NCI-H1436 (cell line): ENCODE measurements at regions not wholly inside any gene's neighbourhood (a gene's known extent, or its start where the extent isn't known, plus 50 kb on each side); places are given as distances from the start of the nearest gene placed in this dataset.
A peak's percentile ranks its signal among the peaks of the same experiment; 100 is the strongest.

Experiments used
- DNase-seq: peaks from one replicate; lab custom pipeline; 2025; lab: John Stamatoyannopoulos, UW

- DNase-seq, result no peak
Observed at GRCh38 chr6:164453835-164454234, 855.6 kb downstream of the C6orf118 start.

- DNase-seq, result no peak
Observed at GRCh38 chr6:164442572-164442971, 866.8 kb downstream of the C6orf118 start.

- no peak for DNase-seq
Observed at GRCh38 chr6:164439331-164439730, 870.1 kb downstream of the C6orf118 start.

- DNase-seq, result no peak
Observed at GRCh38 chr6:164436976-164437375, 872.4 kb downstream of the C6orf118 start.

- no peak for DNase-seq
Observed at GRCh38 chr6:164427728-164428402, 881.5 kb downstream of the C6orf118 start.

- no peak for DNase-seq
Observed at GRCh38 chr6:164424489-164424888, 884.9 kb downstream of the C6orf118 start.

- no peak for DNase-seq
Observed at GRCh38 chr6:164419099-164419498, 890.3 kb downstream of the C6orf118 start.

- DNase-seq, result no peak
Observed at GRCh38 chr6:164418262-164418588, 891.2 kb downstream of the C6orf118 start.

- no peak for DNase-seq
Observed at GRCh38 chr6:164417537-164418261, 891.7 kb downstream of the C6orf118 start.

GRCh38 chr6:164415832-164416563 is 893.4 kb downstream of the C6orf118 start:
- DNase-seq, result no peak

GRCh38 chr6:164414695-164415094 is 894.7 kb downstream of the C6orf118 start:
- DNase-seq, result no peak

GRCh38 chr6:164412566-164412965 is 896.8 kb downstream of the C6orf118 start:
- DNase-seq, result no peak

- no peak for DNase-seq
Observed at GRCh38 chr6:164410017-164410416, 899.4 kb downstream of the C6orf118 start.

GRCh38 chr6:164409309-164410009 is 899.9 kb downstream of the C6orf118 start:
- no peak for DNase-seq

- DNase-seq, result no peak
Observed at GRCh38 chr6:164408868-164409267, 900.5 kb downstream of the C6orf118 start.

GRCh38 chr6:164404812-164405488 is 904.5 kb downstream of the C6orf118 start:
- no peak for DNase-seq

- no peak for DNase-seq
Observed at GRCh38 chr6:164401871-164402270, 907.5 kb downstream of the C6orf118 start.

- no peak for DNase-seq
Observed at GRCh38 chr6:164398647-164399046, 910.8 kb downstream of the C6orf118 start.

- DNase-seq, result no peak
Observed at GRCh38 chr6:164396071-164397047, 913.0 kb downstream of the C6orf118 start.

GRCh38 chr6:164379795-164380194 is 929.6 kb downstream of the C6orf118 start:
- DNase-seq, result no peak

- peak; percentile 67 for DNase-seq
Observed at GRCh38 chr6:164378330-164378729, 931.1 kb downstream of the C6orf118 start.
